ENCODE measurements at regions not wholly inside any gene's neighbourhood (a gene's known extent, or its start where the extent isn't known, plus 50 kb on each side); places are given as distances from the start of the nearest gene placed in this dataset.
A peak's percentile ranks its signal among the peaks of the same experiment; 100 is the strongest.
"Not testable (repeated sequence)": the region's sequence is repeated elsewhere in the genome, so short reads cannot be mapped to it uniquely, and the experiment has no call there.

DNA sequence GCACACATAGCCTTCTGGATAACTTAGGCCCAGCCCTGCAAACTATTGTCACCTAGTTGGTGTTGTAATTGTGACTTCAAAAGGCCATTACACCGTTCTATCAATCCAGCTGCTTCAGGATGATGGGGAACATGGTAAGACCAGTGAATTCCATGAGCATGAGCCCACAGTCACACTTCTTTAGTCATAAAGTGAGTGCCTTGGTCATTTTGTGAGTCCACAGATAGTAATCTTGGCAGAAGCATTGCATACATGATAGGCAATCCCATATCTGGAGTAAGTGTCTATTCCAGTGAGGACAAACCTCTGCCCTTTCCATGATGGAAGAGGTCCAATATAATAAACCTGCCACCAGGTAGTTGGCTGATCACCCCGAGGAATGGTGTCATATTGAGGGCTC is 94.5 kb upstream of the RAI14 start:
- DNase-seq; in situ Hi-C loops (cut with MboI; ENCODE audit: low pct_unique_long_range_greater_than_20kb, low sequenced_read_pairs): not testable (repeated sequence)

DNA sequence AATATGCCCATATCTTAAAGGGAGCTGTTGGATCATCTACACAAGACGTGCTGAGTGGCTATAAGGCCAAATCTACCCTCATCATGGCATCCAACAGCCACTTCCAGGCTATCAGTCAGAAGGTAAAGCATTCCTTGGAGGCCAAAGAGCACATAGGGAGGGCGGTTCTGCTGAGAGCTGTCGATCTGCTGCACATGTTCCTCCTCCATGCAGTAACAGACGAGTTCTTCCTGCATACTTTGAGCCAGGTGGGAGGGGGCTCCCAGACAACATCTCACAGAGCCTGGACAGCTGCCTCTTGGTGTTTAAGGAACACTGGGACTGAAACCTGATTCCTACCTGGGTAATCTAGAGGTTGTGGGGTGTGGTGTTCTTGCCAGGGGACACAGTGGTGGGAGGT is 93.3 kb upstream of the RAI14 start:
- in situ Hi-C loops (cut with MboI; ENCODE audit: low pct_unique_long_range_greater_than_20kb, low sequenced_read_pairs) = no loop called here
- no peak for DNase-seq

DNA sequence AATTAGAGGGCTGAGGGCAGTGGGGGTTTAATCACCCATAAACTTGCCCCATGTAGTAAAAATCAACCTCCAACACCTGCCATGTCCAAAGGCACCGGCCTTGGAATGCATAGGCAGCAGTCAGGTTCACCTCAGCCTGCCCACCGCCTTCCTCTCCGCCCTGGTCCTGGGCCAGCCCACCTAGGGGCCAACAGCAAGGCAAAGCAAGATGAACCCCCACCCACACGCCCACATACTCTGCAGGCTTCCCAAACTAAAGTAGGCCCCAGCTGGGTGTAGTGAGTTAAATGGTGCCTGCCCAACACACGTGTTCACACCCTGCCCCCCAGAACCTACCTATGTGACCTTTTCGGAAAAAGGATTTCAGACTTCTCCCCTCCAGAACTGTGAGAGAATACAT is 92.9 kb upstream of the RAI14 start:
- in situ Hi-C loops (cut with MboI; ENCODE audit: low pct_unique_long_range_greater_than_20kb, low sequenced_read_pairs) = no loop called here
- no peak for DNase-seq

DNA sequence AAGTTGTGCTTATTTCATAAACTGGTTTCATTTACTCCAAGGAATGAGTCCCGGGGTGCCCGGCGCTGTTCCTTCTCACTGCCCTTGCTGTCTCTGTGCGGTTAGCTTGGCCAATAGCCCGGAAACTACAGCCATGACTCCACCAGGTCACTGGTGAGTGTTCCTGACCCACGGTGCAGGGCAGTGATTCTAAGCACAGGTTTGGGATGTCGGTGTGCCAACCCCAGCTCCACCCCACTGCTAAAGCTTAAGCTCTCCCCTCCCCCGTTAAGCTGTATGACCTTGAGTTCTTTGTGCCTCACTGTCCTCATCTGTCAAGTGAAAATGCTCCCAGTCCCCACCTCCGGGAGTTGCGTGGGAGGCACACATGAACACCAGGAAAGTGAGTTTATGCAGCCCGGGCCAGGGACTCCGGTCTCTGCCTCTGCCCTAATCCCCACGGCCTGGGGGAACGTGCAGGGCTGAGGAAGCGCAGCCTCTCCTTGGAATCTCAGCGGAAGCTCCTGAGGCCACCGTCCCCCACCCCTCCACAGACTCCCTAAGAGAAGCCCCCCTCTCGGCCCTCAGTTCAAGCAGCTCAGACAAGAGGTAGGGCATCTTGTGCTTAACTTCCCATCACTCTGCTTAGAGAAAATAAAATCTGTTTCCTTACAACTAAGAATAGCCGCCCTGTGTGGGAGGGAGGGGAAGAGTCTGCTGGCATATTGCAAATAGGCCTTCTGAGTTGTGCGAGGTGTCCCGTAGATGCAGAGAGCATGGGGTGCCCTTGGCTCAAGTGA is 92.0 kb upstream of the RAI14 start:
- no peak for DNase-seq
- in situ Hi-C loops (cut with MboI; ENCODE audit: low pct_unique_long_range_greater_than_20kb, low sequenced_read_pairs) = no loop called here

DNA sequence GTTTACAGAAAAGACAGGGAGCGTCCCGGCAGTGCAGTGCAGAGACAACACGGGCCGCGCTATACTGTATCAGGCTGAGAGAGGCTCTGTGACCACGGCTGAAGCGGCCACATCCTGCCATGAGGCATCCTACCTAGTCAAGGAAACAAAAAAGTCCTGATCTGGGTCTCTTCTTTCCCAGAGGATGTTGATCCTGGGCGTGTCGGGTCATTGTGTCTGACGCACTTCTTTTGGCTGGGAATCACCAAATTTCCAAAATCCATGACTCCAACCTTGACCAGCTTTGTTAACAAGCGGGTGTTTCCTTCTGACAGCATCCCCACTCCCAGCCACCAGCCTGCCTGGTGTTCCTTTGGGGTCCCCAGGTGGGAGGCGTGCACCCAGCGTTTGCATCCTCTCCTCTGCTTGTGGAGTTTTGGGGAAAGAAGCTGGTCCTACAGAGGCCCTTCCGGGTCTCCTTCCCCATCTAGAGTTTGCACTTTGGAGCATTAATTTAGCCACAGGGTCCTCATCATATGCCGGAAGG is 91.4 kb upstream of the RAI14 start:
- in situ Hi-C loops (cut with MboI; ENCODE audit: low pct_unique_long_range_greater_than_20kb, low sequenced_read_pairs) = no loop called here
- DNase-seq = no peak

DNA sequence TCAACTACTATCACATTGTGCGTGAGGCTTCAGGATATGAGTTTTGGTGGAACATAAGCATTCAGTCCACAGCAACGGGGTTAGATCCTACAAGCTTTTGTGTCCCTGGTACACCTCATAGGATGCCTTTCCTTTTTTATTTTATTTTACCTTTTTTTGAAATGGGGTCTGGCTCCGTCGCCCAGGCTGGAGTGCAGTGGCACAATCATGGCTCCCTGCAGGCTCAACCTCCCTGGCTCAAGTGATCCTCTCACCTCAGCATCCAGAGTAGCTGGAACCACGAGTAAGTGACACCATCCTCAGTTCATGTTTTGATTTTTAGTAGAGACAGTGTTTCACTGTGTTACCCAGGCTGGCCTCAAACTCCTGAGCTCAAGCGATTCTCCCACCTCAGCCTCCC is 86.0 kb upstream of the RAI14 start:
- no peak for DNase-seq
- in situ Hi-C loops (cut with MboI; ENCODE audit: low pct_unique_long_range_greater_than_20kb, low sequenced_read_pairs) = no loop called here

DNA sequence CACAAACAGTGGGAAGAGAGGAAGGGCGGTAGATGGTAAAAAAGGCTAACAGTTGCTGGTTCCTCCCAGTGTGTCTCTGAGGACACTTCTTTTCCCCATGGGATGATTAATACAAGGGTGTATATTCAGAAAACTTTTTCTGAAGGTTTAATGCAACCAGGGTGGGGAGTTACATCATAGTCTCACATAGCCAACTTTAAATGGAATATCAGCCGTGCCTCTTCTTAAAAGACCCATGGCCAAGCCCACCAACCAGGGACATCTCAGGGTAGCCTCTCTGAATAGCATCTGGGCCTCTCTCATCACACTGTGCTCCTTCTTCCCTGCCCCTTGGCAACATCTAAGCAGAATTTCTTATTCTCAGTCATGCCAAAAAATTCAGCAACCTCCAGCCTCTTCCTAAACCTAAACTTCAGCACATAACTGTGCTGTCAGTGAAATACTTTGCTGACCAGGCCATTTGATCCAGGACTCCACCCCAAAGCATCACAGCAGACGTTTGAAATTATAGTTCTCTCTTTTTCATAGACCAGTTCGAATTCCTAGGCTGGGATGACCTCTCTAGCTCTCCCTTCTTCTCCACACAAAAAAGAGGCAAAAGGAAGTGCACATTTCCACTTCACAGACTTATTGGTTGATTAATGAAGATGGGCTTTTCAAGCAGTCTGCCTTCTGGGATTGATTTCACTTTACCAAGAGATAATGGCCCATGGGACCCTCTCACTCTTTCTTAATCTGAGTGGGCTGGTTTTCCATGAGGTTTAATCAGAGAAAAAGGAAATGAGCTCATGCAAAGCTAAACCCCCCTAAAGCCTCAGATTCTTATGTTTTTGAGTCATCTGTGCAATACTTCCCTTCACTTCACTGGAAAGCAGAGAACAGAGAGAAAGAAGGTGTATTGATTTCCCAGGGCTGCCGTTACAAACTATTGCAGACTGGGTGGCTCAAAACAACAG is 85.1 kb upstream of the RAI14 start:
- in situ Hi-C loops (cut with MboI; ENCODE audit: low pct_unique_long_range_greater_than_20kb, low sequenced_read_pairs) = no loop called here
- no peak for DNase-seq

DNA sequence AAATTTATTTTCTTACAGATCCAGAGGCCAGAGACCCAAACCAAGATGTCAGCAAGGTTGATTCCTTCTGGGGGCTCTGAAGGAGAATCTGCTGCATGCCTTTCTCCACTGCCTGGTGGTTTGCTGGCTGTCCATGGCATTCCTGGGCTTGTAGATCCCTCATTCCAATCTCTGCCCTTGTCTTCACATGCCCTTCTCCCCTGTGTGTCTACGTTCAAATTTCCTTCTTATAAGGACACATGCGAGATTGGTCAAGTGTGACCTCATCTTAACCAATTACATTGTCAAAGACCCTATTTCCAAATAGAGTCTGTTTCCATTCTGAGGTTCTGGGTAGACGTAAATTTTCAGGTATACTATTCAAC is 84.5 kb upstream of the RAI14 start:
- in situ Hi-C loops (cut with MboI; ENCODE audit: low pct_unique_long_range_greater_than_20kb, low sequenced_read_pairs) = no loop called here
- no peak for DNase-seq

DNA sequence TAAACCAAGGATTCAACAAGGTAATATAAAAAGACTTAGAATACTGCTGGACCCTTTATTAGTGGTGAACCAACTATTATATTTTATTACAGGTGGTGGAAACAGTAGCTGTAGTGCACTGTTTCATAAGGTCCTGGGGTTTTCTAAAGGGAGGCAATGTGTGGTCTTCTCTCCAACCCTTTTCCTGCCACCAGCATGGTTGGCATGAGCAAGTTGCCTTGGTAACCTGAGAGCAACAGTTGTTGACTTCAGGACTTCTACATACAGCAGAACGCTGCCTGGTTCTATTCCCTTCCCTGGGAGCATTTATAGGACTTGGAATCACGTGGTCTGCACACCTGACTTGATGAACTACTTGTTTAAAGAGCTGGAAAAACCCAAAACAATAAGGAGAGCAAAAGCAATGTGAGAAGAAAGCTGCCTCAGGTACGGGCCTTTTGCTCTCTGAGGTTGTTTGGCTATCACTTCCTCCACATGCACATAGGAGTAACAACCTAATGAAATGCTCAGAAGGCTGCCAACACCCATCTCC is 81.1 kb upstream of the RAI14 start:
- no peak for DNase-seq
- in situ Hi-C loops (cut with MboI; ENCODE audit: low pct_unique_long_range_greater_than_20kb, low sequenced_read_pairs) = no loop called here

DNA sequence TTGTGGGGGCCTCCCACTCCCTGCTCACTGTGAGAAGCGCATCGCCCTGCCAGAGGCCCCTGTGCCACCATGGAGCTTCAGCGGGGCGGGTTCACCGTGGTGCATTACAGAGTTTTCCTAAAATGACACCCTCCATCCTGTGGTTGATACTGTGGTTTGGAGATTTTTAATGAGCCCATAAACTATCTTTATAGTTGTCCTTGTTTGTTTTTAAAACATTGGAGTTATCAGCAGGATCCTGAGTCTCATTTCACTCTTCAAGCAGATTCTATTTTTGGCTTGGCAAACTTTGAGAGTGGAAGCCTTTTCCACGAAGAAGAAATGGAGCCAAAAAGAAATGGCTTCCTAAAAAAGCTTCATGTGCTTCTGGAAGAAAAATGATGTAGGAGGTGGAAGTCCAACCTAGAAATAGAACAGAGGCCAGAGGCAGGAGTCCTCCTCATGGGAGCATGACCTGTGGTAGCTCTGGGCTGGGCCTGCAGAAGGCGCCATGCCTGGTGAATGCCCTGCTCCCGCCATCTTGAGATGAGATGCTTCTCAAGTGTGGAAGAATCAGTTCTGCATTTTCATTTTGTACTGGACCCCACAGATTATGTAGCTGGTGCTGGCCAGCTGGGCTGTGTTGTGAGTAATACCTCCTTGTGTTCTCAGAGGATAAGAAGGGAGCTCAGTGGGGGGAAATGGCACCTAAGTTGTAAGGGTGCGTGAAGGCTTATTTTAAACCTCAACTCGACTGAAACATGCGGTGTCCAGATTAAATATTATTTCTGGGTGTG is 79.0 kb upstream of the RAI14 start:
- DNase-seq = no peak
- in situ Hi-C loops (cut with MboI; ENCODE audit: low pct_unique_long_range_greater_than_20kb, low sequenced_read_pairs) = no loop called here

DNA sequence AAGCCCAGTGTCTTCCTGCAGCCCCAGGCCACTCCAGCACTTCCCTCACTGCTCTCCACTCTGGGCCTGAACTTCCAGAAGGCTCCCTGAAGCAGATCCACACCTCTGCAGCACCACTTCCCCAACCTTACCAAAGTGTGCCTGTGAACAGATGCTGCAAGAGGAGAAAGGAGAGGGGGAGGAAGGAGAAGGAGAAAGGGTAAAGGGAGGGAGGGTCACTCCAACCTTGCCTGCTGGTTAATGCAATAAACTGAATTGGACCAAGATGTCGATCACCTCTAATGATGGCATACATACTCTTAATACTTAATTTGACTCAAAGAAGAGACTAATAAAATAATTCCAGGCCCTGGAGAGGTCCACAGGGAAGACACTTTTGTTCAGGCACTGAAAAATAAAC is 77.2 kb upstream of the RAI14 start:
- in situ Hi-C loops (cut with MboI; ENCODE audit: low pct_unique_long_range_greater_than_20kb, low sequenced_read_pairs) = no loop called here
- DNase-seq = no peak

DNA sequence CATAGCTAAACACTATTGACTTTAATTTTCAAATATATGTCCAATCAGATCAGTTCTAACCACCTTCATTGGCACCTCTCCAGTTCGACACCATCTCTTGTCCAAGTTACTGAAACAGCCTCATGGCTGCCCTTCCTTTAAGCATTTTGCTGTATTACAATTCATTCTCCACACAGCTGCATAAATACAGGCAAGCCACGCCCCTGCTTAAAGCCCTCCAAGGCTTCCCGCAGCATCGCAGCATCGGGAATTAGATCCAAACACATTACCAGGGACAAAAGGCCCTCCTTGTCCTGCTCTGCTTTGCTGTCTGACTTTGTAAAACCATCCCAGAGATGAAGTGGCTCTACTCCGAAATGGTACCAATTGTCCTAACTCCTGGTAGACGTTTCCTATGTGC is 75.1 kb upstream of the RAI14 start:
- no peak for DNase-seq
- in situ Hi-C loops (cut with MboI; ENCODE audit: low pct_unique_long_range_greater_than_20kb, low sequenced_read_pairs) = no loop called here

DNA sequence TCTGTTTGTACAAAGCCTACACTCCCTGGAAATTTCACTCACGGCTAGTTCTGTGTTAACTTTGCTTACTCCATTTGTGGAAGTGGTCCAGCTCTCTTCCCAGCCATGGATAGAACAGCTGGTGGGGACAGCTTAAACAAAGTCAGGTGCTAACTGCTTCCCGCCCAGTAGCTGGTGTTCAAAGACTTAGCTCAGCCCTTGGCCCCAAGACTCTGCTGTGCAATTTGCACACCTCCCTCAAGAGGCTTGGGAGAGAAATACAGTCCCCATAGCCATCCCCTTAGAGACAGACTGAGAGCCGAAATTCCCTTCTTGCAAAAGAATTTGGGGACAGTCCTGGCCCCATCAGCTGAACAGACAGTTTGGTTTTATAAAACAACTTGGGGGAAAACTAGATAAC is 73.8 kb upstream of the RAI14 start:
- DNase-seq = no peak
- in situ Hi-C loops (cut with MboI; ENCODE audit: low pct_unique_long_range_greater_than_20kb, low sequenced_read_pairs) = no loop called here

DNA sequence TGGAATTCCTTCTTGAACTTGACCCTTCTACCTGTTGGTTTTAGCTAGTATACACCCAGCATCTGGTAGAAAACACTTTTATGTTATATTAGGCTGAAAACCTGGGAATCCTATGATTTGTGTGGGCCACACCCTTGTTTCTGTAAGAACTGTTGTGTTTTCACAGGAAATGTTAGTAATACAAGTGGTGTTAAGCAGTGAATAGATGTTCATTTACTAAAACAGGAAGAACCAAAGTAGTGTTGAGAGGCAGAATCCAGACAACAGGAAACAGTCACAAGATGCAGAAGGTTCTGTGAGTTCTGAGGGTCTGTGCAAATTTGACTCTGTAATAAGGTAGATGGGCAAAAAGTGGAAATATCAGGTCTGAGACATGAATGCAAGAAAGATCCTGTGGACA is 73.0 kb upstream of the RAI14 start:
- no peak for DNase-seq
- in situ Hi-C loops (cut with MboI; ENCODE audit: low pct_unique_long_range_greater_than_20kb, low sequenced_read_pairs) = no loop called here

DNA sequence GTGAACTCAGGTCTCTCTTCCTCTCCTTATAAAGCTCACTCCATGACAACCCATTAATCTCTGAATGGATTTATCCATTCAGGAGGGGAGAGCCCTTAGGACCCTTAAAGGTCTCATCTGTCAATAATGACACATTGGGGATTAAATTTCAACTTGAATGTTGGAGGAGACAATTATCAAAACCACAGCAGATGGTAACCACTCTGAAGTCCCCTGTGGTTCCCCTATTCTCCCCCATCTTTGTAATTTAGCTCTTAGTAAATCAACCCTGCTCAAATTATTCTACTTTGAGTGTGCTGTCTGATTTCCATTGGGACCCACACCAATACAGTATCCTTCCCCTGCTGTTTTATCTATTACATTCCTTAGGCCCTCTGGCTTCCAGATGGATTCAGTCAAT is 72.0 kb upstream of the RAI14 start:
- DNase-seq = no peak
- in situ Hi-C loops (cut with MboI; ENCODE audit: low pct_unique_long_range_greater_than_20kb, low sequenced_read_pairs) = no loop called here

DNA sequence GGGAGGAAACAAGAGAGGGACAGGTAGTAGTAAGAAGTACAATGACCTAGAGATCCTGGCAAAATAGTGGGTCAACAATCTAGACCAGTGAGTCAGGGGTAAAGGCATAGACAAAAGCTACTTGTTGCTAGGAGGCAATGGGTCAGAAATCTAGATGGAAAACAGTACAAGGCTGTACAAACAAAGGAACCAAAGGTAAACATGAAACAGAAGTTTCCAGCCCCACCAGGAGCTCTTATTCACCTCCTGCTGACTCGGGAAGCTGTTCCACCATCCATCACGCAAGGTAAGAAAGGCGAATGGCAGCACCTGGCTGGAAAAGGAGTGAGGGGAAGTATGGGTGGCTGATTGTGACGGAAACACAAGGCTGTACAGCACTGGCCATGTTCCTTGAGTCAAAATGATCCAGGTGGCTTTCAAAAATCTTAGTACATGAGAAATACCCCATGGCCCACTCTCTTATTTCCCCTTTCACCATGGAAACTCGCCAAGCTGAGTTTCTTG is 70.5 kb upstream of the RAI14 start:
- no peak for DNase-seq
- in situ Hi-C loops (cut with MboI; ENCODE audit: low pct_unique_long_range_greater_than_20kb, low sequenced_read_pairs) = no loop called here

DNA sequence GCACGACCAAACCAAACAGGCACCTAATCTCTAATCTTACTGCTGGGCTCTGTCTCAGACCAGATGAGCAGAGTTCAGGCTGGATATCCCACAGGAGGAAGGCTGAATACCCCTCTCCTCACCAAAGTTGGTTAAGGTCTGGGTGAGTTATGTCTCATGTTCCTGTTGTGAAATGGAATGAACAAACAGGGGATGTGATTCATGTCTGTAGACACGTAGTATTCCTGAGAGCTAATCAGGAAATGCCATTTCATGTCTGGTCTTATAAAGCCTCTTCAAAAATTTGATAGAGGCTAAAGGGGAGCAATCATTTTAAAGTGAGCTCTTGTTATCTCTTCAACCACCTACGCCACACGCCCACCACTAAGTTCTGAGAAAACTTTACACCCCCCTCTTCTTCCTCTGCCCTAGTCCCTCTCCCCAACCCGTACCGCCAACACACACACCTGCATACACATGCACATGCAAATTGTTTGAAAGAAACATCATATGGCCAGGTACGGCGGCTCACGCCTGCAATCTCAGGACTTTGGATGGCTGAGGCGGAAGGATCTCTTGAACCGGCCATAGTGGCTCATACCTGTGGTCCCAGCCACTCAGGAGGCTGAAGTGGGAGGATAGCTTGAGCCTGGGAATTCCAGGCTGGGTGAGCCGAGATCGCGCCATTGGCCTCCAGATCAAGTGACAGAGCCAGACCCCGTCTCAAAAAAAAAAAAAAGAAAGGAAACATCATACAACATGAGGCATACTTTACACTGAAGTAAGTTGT is 69.8 kb upstream of the RAI14 start:
- DNase-seq = no peak
- in situ Hi-C loops (cut with MboI; ENCODE audit: low pct_unique_long_range_greater_than_20kb, low sequenced_read_pairs) = no loop called here

DNA sequence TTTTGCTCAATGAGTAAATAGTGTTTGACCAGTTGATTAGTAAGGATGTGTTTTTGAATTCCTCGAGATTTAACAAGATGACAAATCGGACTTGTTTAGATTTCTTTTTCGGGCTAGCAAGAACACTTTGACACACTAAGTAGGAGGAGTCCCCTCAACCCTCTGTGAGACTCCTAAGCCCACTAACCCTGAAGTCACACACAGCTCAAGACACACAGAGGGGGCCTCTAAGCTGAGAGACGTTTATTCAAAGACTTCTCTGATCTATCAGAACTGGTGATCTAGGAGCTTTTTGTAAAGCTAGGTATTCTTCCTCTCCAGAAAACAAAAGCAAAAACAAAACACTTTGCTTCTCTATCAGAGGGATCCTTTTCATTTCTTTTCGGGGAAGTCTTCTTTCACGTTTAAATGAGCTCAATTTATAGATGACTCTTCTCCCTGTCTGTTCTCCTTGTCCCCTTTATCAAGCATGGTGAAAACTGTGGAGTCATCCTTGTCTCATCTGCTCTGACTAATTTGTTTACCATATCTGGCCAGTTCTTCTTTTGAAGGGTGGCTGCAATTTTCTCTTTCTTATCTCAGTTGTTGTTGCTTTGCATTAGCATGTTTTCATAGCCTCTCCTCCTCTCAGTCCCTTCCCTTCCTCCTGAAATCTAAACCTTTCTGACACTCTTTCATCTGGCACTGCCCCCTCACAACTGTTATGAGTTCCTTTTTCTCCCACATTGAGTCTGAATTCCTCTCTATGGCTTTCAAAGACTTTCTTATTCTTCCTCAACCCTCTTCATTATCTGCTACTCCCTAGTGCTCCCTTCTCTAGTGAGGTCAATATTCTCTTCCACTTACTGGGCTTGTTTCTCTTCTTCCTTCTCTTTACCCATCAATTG is 68.5 kb upstream of the RAI14 start:
- in situ Hi-C loops (cut with MboI; ENCODE audit: low pct_unique_long_range_greater_than_20kb, low sequenced_read_pairs) = no loop called here
- DNase-seq = peak; percentile 53
